Amygdala (tissue), 56 donors: ENCODE measurements at regions not wholly inside any gene's neighbourhood (a gene's known extent, or its start where the extent isn't known, plus 50 kb on each side); places are given as distances from the start of the nearest gene placed in this dataset.
A peak's percentile ranks its signal among the peaks of the same experiment; 100 is the strongest.

ENCODE experiments used
- DNase-seq, 56 donors: peaks; one replicate each; lab custom pipeline; 2025; lab: John Stamatoyannopoulos, UW

DNA sequence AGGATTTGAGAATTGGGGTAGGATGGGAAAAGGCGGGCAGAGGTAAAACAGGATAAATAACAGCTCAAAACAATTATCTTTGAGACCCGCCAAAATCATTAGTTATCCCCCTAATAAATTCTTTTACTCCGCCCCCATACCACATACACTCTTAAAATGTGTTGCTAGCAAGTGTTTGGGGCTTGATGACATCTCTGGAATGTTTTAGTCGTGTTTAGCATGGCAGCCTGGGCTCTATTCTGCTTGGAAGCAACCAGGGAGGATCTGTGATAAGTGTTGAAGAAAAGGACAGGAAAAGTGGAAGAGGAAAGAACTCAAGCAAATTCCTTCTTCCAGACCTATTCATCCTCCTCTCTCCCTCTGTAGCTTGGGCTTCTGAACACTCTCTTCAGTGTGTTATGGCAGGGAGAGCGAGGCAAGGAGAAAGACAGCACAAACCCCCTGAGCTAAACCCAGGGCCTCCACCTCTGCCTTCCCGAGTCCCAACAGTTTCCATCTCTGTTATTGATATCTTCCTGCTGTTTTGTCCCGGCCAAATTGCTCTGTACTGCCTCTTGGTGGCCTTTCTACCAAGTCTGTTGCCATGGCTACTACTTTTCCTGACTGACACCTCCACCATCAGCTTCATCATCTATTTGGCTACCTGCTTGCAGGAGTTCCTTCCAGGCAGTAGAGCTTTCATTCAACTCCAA, 135.8 kb downstream of the RPL22L1 start:
- no peak for DNase-seq

- DNase-seq, result no peak
Measured at GRCh38 chr3:170732660-170733245, 137.2 kb downstream of the RPL22L1 start.

- no peak for DNase-seq
Measured at GRCh38 chr3:170731281-170731680, 138.7 kb downstream of the RPL22L1 start.

DNA sequence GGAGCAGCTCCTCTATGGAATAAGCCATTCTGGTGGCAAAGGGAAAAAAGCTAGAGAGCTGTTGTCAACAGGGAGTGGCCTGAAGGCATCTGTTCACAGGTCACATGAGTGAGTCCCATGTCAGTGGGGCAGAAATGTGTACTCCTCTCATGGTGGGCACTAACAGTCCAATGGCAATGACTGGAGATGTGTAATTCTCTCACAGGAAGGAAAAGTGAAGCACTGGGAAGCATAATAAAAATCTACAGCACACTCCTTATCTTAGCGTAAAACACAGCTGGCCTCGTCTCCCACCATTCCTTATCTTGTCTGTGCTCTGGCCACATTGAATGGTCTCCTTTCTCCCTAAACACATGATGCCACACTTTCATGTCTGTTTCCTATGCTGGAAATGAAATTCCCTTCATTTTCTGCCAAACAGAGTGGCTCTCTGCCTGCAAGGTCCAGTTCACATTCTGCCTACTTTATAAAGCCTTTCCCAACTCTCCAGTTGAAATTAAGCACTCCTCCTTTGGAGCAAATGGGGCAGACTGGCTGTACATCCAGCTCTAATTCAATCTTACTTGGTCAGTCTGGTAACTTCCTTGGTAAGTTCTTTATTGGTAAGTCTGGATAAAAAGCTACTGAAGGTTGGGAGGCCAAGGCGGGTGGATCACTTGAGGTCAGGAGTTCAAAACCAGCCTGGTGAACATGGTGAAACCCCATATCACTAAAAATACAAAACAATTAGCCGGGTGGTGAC, 139.8 kb downstream of the RPL22L1 start:
- DNase-seq, result no peak

DNA sequence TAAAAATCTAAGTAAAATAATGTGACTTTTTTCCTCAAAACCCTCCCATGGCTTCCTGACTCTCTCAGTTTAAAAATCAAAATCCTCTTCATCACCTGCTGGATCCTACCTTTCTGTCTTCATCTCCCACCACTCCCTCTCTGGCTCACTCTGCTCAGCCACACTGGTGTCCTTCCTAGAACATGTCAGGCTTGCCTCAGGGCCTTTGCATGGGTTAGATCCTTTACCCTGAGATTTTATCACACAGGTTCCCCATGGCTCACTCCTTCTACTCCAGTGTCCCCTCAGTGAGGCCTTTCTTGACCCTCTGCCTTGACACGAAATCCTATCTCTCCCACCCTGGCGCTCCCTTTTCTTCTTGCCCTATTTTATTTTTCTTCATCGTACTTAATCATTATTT, 141.8 kb downstream of the RPL22L1 start:
- no peak for DNase-seq

- DNase-seq, result no peak
Measured at GRCh38 chr3:170727754-170728153, 141.9 kb upstream of the SLC7A14 start.

DNA sequence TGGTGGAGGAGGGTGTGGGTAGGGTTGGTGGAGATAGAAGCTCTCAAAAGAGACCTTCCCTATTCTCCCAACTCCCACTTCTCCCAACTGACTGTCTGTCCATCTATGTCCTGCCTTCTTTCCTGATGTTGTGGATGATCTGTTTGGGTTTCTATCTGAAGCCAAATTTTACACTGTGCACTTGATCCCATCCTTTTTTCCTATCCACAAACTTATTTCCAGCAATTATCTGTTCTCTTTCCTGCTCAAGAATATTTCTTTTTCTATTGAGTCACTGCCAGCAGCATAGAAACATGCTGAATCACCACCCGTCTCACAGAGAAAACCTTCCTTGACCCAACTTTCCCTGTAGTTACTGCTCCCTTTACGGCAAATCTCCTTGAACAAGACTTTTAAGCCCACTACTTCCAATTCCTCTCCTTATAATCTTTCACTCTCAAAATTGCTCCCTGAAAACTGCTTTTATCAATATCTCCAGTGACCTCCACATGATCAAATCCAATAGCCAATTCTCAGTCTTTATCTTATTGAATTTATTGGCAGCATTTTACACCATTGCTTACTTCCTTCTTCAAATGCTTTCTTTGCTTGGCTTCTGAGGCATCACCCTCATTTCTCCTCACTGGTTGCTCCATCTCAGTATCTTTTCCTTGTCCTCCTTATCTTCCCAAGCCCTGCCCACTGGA, 141.2 kb upstream of the SLC7A14 start:
- no peak for DNase-seq

- no peak for DNase-seq
Measured at GRCh38 chr3:170725285-170725731, 139.4 kb upstream of the SLC7A14 start.

DNA sequence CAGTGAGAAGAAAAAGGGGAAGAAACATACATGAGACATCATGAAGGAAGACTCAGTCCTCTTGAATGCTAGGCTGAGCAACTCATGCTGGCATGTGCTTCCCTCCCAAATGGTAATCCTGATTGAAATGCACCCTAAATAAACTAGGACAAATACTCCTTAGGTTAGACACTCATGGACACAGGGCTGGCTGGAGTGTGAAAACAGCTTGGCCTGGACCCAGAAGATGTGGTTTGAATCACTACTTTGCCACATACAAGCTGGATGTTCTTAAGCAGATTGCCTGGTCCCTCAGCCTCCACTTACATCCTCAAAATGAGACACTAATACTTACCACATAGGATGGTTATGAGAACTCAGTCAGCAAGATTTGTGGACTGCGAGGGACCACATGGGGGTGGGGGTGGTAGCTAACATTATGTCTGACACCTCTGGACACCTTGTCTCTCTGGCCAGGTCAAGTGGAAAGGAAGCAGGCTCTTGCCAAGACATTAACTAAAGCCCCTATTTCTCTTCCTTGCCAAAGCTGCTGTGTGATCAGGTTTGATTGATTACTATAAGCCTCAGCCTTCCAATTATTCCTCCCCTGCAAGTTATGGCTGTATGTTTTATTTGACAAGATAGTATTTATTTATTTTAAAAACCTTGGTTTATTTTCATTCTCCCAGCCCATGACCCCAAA, 138.9 kb upstream of the SLC7A14 start:
- DNase-seq, result no peak

DNA sequence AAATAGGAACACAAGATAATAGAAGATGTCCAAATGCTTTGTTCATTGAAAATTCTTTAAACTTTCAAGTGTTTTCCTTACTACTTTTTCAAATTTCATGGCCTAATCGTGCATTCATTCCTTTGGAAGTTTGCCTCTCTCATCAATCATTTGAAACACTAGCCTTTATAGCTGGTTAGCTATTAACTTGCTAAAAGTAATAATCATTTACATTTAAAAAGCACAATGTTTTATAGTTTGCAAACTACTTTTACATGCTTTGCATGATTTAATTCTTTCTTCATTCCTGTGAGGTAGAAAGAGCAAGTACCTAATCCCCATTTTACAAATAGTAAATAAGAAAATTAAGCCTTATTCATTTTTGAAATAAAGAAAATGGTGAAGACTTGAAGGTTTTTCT, 137.4 kb upstream of the SLC7A14 start:
- DNase-seq, result no peak

DNA sequence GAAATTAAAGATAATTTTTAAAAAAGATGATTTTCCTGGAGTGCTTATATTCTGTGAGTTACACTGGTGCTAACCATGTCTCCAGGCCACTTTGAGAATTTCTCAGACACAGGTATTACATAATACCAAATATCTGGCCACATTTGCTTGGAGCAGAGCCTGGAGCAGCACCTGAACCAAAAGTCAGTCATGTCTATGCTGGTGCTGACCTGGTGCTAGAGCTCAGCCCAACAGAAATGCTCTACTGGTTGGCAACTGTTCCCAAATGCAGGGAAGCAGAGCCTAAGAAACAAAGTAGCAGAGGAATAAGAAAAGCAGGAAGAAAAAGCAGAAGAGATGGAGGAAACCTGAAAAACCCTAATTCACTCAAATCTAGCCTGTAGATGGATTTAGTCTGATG, 135.7 kb upstream of the SLC7A14 start:
- DNase-seq, result no peak

DNA sequence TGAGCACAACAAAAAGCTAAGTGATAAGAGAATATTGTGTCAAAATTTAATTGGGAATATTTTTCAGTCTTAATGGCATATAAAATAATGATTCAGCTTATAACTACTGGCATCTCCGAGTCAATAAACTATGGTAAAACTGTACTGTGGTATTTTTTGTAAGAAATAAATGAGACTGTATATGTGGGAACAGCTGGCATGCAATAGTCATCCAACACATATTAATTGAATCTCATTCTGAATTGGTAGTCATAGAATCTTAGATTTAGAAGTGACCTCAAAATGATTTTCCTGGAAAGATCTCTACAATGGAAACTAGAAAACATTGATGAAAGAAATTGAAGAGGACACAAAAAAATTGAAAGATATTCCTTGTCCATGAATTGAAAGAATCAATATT, 133.4 kb upstream of the SLC7A14 start:
- DNase-seq, result no peak

GRCh38 chr3:170718848-170719247, 133.0 kb upstream of the SLC7A14 start:
- no peak for DNase-seq

DNA sequence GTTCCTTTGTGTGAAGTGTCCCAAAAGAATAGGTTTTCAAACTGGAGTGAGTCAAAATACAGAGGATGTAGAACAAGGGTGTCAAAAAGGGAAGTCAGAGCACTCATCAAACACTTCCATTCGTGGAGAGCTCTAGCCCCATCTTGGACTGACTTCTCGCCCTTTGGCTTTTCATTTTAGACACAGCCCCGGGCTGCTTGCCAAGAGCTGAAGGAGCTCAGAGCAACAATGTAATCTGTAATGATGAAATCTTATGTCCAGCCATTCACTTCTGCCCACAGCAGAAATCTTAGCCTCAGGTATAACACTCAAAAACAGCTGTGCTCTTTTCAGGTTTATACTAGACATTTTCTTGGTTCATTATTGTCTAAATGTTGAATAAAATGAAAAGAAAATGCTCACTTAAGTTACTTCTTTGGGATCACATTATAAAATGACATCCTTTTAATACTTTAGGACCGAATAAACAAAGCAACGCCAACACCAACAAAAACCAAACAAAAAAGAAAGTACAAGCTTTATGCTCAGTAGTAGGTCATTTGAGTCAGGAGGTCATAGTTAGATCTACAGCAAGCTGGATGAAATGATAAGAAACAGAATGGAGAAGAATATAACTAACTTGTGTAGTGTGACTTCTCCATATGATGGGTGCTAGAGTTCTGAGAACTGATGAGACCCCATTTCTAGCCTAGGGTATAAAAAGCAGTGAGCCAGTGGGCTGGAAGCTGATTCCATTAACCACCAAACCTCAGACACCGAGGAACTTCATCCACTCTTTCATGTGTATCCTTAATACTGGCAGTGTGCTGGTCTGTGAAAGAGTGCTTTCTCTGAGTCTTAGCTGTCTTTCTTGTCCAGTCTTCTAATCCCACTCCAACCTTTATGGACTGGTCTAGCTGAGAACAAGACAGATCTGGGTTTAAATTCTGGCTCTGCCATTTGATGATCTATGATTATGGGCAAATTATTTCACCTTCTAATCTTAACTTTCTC, 131.8 kb upstream of the SLC7A14 start:
- DNase-seq, result no peak

DNA sequence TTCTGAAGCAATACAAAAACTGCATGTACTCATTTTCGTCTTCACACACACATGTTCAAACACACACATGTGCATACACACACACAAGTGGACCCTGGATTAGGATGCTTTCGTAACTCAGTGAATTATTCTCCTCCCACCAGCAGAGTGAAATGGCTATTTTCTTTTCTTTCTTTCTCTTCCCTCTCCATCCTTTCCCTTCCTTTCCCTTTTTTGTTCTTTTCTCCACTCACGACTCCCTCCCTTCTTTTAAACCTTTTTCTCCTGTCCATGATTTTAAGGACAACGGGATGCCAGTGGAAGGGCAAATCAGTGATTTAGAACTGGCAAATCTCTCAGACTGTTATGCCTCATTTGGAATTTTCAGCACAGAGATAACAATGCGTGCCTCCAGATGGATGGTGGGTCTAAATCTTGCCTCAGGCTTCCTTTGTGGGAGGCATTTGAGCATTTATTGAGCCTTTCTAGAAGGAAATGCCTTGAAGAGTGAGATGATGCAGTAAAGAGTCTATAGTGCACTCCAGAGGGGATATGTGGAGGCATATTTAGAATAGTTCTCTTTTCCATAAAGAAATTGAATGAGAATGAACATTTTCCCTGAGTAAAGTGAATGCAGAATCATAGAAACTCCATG, 130.4 kb upstream of the SLC7A14 start:
- DNase-seq, result peak in 1 of 56 donors; percentile 5

GRCh38 chr3:170714562-170715535, 129.0 kb upstream of the SLC7A14 start:
- no peak for DNase-seq

GRCh38 chr3:170714122-170714521, 128.2 kb upstream of the SLC7A14 start:
- DNase-seq, result no peak

DNA sequence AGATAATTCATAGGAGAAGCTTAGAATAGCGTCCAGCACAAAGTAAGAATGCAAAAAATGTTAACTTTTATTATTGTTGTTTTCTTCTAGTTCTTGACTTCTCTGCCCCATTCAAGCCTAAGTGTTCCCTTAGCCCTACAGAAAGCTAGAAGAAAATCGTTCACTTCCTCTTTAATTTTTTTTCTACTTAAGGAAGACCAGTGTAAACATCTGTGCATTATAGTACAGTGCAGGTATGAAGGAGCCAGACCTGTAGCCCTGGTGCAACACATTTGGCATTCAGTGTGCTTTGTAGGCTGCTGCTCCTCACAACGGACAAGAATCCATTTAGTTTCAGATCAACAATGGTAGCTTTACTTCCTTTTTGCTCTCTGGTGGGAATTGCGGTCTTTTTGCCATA, 127.8 kb upstream of the SLC7A14 start:
- DNase-seq, result no peak
